Upper lobe of left lung (tissue), 4 donors: ENCODE measurements at regions not wholly inside any gene's neighbourhood (a gene's known extent, or its start where the extent isn't known, plus 50 kb on each side); places are given as distances from the start of the nearest gene placed in this dataset.

Source experiments
- CTCF ChIP-seq, 6 experiments: fragments of 450-650 bp in 4 of 6; fragments of 200-600 bp in 2 of 6; sonication (generic) in 2 of 6; IDR thresholded peaks; one replicate each; pipeline ENCODE4 v1.5.1; 2016 to 2019; ENCODE audit warnings: antibody characterized with exemption in 6 of 6
- POLR2A ChIP-seq, 4 donors: fragments of 450-650 bp; IDR thresholded peaks; one replicate each; pipeline ENCODE4 v1.5.1; 2016 to 2017; ENCODE audit warnings: antibody characterized with exemption in 4 of 4, mild to moderate bottlenecking in 2 of 4

GRCh38 chr6:51480040-51480439 lies 607.4 kb downstream of the PKHD1 start:
- TF ChIP-seq POLR2A (IDR thresholded peaks at IDR 0.05) = no peak
- no peak for TF ChIP-seq CTCF (IDR thresholded peaks at IDR 0.05)
